Liver (tissue), 8 donors: ENCODE measurements at regions not wholly inside any gene's neighbourhood (a gene's known extent, or its start where the extent isn't known, plus 50 kb on each side); places are given as distances from the start of the nearest gene placed in this dataset.
"Not testable (repeated sequence)": the region's sequence is repeated elsewhere in the genome, so short reads cannot be mapped to it uniquely, and the experiment has no call there.

ENCODE experiments used
- DNase-seq: peaks from one replicate; pipeline ENCODE4 v3.0.0-alpha.2; 2017; ENCODE audit warnings: low spot score
- H3K27ac ChIP-seq, 2 donors: one replicate each; pipeline ENCODE4 v1.7.0; 2013; ENCODE audit warnings: inconsistent platforms in 2 of 2, low read length in 2 of 2, control low read depth in 1 of 2, low read depth in 1 of 2, mild to moderate bottlenecking in 1 of 2
- H3K27me3 ChIP-seq, 4 donors: one replicate each; pipeline versions ENCODE4 v1.6.1 to v1.7.0; 2013; ENCODE audit warnings: low read length in 3 of 4, inconsistent platforms in 1 of 4, mild to moderate bottlenecking in 1 of 4, moderate library complexity in 1 of 4; ENCODE audit not compliant: control insufficient read depth in 4 of 4, insufficient read depth in 4 of 4
- H3K36me3 ChIP-seq, 4 donors: one replicate each; pipeline versions ENCODE4 v1.6.1 to v1.7.0; 2013; ENCODE audit warnings: low read length in 3 of 4, mild to moderate bottlenecking in 3 of 4, low read depth in 1 of 4, moderate library complexity in 1 of 4; ENCODE audit not compliant: control insufficient read depth in 4 of 4, insufficient read depth in 3 of 4
- H3K4me1 ChIP-seq, 4 donors: one replicate each; pipeline versions ENCODE4 v1.6.1 to v1.7.0; 2013; ENCODE audit warnings: low read length in 3 of 4, mild to moderate bottlenecking in 3 of 4, moderate library complexity in 1 of 4; ENCODE audit not compliant: control insufficient read depth in 4 of 4, insufficient read depth in 4 of 4
- H3K4me3 ChIP-seq, 3 donors: one replicate each; pipeline versions ENCODE4 v1.6.1 to v1.7.0; 2013; ENCODE audit warnings: low read length in 3 of 3, control low read depth in 1 of 3, low read depth in 1 of 3, mild to moderate bottlenecking in 1 of 3
- H3K9ac ChIP-seq, 2 donors: one replicate each; pipeline ENCODE4 v1.7.0; 2013; ENCODE audit warnings: low read length in 2 of 2, mild to moderate bottlenecking in 2 of 2, moderate library complexity in 2 of 2, control low read depth in 1 of 2, low read depth in 1 of 2
- H3K9me3 ChIP-seq, 4 donors: one replicate each; pipeline versions ENCODE4 v1.6.1 to v1.7.0; 2013; ENCODE audit warnings: low read length in 3 of 4; ENCODE audit not compliant: control insufficient read depth in 4 of 4
- CTCF ChIP-seq: fragments of 150-350 bp; IDR thresholded peaks from 2 replicates; pipeline ENCODE4 v1.5.1; 2017; ENCODE audit warnings: improper control_type of control experiment, low read depth, low read length; ENCODE audit not compliant: missing input control
- EGR1 ChIP-seq, 2 donors: IDR thresholded peaks; 2 replicates each; pipeline ENCODE4 v1.6.1; 2016 to 2018; ENCODE audit warnings: antibody characterized with exemption in 2 of 2, low read depth in 2 of 2
- FOXA1 ChIP-seq: IDR thresholded peaks from 2 replicates; pipeline ENCODE4 v1.6.1; 2016; ENCODE audit warnings: antibody characterized with exemption
- FOXA2 ChIP-seq: IDR thresholded peaks from 2 replicates; pipeline ENCODE4 v1.6.1; 2016; ENCODE audit warnings: antibody characterized with exemption
- HNF4A ChIP-seq, 2 donors: conservative IDR thresholded peaks; 2 replicates each; pipeline ENCODE4 v1.6.1; 2016; ENCODE audit warnings: antibody characterized with exemption in 2 of 2, mild to moderate bottlenecking in 2 of 2
- HNF4G ChIP-seq: IDR thresholded peaks from 2 replicates; pipeline ENCODE4 v1.6.1; 2016; ENCODE audit warnings: antibody characterized with exemption
- JUND ChIP-seq, 2 donors: IDR thresholded peaks; 2 replicates each; pipeline ENCODE4 v1.6.1; 2016; ENCODE audit warnings: antibody characterized with exemption in 2 of 2
- MAX ChIP-seq: IDR thresholded peaks from 2 replicates; pipeline ENCODE4 v1.6.1; 2016; ENCODE audit warnings: antibody characterized with exemption
- NR2F2 ChIP-seq: IDR thresholded peaks from 2 replicates; pipeline ENCODE4 v1.6.1; 2016; ENCODE audit warnings: antibody characterized with exemption
- SP1 ChIP-seq: IDR thresholded peaks from 2 replicates; pipeline ENCODE4 v1.6.1; 2018; ENCODE audit warnings: antibody characterized with exemption, mild to moderate bottlenecking
- TAF1 ChIP-seq: conservative IDR thresholded peaks from 2 replicates; pipeline ENCODE4 v1.6.1; 2016; ENCODE audit warnings: antibody characterized with exemption, mild to moderate bottlenecking
- ZBTB33 ChIP-seq: IDR thresholded peaks from 2 replicates; pipeline ENCODE4 v1.6.1; 2016; ENCODE audit warnings: antibody characterized with exemption
- WGBS: extraction: QIAGEN DNeasy Blood & Tissue Kit; methylation state at CpG from one replicate; pipeline ENCODE4 v1.1.7; 2013; 5-methylcytosine and 5-hydroxymethylcytosine counted together
- donor health status: healthy.
- donor health status: healthy.
- donor health status: healthy.
- donor health status: healthy.
- donor health status: healthy.

- TF ChIP-seq MAX (no peak), SP1 (no peak), JUND (IDR thresholded peaks at IDR 0.05) (no peak), FOXA2 (no peak), FOXA1 (no peak), ZBTB33 (no peak)
- no peak overlapping the region for H3K27ac ChIP-seq
- peaks cover 0 to 4% (median 0%) of the 10 kb centered on the region in 4 donors for H3K36me3 ChIP-seq
- no peaks in the 10 kb centered on the region for H3K4me1 ChIP-seq
- no peak overlapping the region for H3K4me3 ChIP-seq
- DNase-seq, result no peak
- no peaks in the 10 kb centered on the region for H3K9me3 ChIP-seq
- 93% methylated on average over 8 of the region's 8 CpGs for WGBS
- H3K27me3 ChIP-seq, result no peaks in the 10 kb centered on the region
- no peak overlapping the region for H3K9ac ChIP-seq
Measured at GRCh38 chr18:22753130-22753831, 179.8 kb upstream of the RBBP8 start.

GRCh38 chr18:22764005-22764404, 169.1 kb upstream of the RBBP8 start:
- H3K4me1 ChIP-seq, H3K4me3 ChIP-seq, H3K27ac ChIP-seq, H3K36me3 ChIP-seq, H3K9me3 ChIP-seq, H3K9ac ChIP-seq, H3K27me3 ChIP-seq, DNase-seq: not testable (repeated sequence)
- WGBS, result 98% methylated on average over 2 of the region's 2 CpGs

- H3K9me3 ChIP-seq, result no peaks in the 10 kb centered on the region
- no peak for DNase-seq
- H3K27me3 ChIP-seq, result no peaks in the 10 kb centered on the region
- 29% methylated on average over 1 of the region's 1 CpG for WGBS
- H3K27ac ChIP-seq, result no peak overlapping the region
- no peak overlapping the region for H3K9ac ChIP-seq
- H3K36me3 ChIP-seq, result no peaks in the 10 kb centered on the region
- TF ChIP-seq MAX, result no peak
- no peak for TF ChIP-seq EGR1 (IDR thresholded peaks at IDR 0.05; ENCODE audit: low read depth in 2 of 2)
- peak; percentile 35 for TF ChIP-seq NR2F2
- TF ChIP-seq TAF1, result no peak
- no peak for TF ChIP-seq SP1
- no peak for TF ChIP-seq HNF4A (conservative IDR thresholded peaks at IDR 0.05)
- no peak for TF ChIP-seq HNF4G
- TF ChIP-seq CTCF, result no peak
- no peak overlapping the region for H3K4me3 ChIP-seq
- H3K4me1 ChIP-seq, result no peaks in the 10 kb centered on the region
Measured at GRCh38 chr18:22765896-22766295, 167.2 kb upstream of the RBBP8 start.
